IMR-90 (cell line): ENCODE measurements at regions not wholly inside any gene's neighbourhood (a gene's known extent, or its start where the extent isn't known, plus 50 kb on each side); places are given as distances from the start of the nearest gene placed in this dataset.

Experiments
- ATAC-seq: fragments of 200-7000 bp; cut with Tn5 transposase; 2 replicates; pipeline ENCODE4 v1.9.1; 2020; ENCODE audit warnings: low read depth, mild to moderate bottlenecking, moderate library complexity
- BruUV-seq: library from RNA; stranded (reverse); fragments of 400-500 nt; replicated peaks from 2 replicates; lab custom pipeline; 2021; lab: Mats Ljungman, UMichigan
- CTCF ChIA-PET: fragments of 300-600 bp; formaldehyde crosslinking; extraction: SDS; loops from one replicate; lab custom pipeline; 2021; ENCODE audit warnings: antibody characterized with exemption; lab: Yijun Ruan, JAX
- POLR2A ChIA-PET: fragments of 300-600 bp; sonication (Branson Sonifier 250); formaldehyde crosslinking; loops from one replicate; lab custom pipeline; 2022; ENCODE audit warnings: antibody characterized with exemption; ENCODE audit not compliant: unreplicated experiment; lab: Charles Lee
- DNase-seq: peaks from one replicate; pipeline ENCODE4 v3.0.0; 2013
- H2AFZ ChIP-seq: replicated peaks from 2 replicates; pipeline ENCODE3; 2013; ENCODE audit warnings: low read length, mild to moderate bottlenecking; ENCODE audit not compliant: poor library complexity
- H2AK5ac ChIP-seq: 2 replicates; pipeline ENCODE4 v1.6.1; 2013; ENCODE audit warnings: low read depth, low read length, inconsistent platforms
- H2AK9ac ChIP-seq: replicated peaks from 2 replicates; pipeline ENCODE3; 2013; ENCODE audit warnings: mild to moderate bottlenecking, low read depth, low read length, moderate library complexity; ENCODE audit not compliant: poor library complexity
- H2BK120ac ChIP-seq: 2 replicates; pipeline ENCODE4 v1.6.1; 2013; ENCODE audit warnings: low read depth, low read length, inconsistent platforms
- H2BK15ac ChIP-seq: 3 replicates; pipeline ENCODE4 v1.6.1; 2013; ENCODE audit warnings: low read depth, low read length, inconsistent platforms
- H2BK20ac ChIP-seq: 2 replicates; pipeline ENCODE4 v1.6.1; 2013; ENCODE audit warnings: low read depth, mild to moderate bottlenecking, inconsistent platforms, low read length, moderate library complexity
- H2BK5ac ChIP-seq: 2 replicates; pipeline ENCODE4 v1.6.1; 2013; ENCODE audit warnings: mild to moderate bottlenecking, low read depth, low read length, inconsistent platforms; ENCODE audit not compliant: poor library complexity, severe bottlenecking
- H3K14ac ChIP-seq: replicated peaks from 2 replicates; pipeline ENCODE4 v1.6.1; 2013; ENCODE audit warnings: low read depth, low read length, inconsistent platforms
- H3K18ac ChIP-seq: 2 replicates; pipeline ENCODE4 v1.6.1; 2013; ENCODE audit warnings: low read depth, low read length, control low read depth
- H3K23ac ChIP-seq: 2 replicates; pipeline ENCODE4 v1.6.1; 2013; ENCODE audit warnings: low read depth, low read length, inconsistent platforms
- H3K27ac ChIP-seq: 2 replicates; pipeline ENCODE4 v1.5.1; 2013; ENCODE audit warnings: mild to moderate bottlenecking, control low read depth, low read length; ENCODE audit not compliant: insufficient read depth
- H3K27me3 ChIP-seq: 2 replicates; pipeline ENCODE4 v1.6.1; 2013; ENCODE audit warnings: low read length; ENCODE audit not compliant: control insufficient read depth, insufficient read depth
- H3K36me3 ChIP-seq: 2 replicates; pipeline ENCODE4 v1.6.1; 2013; ENCODE audit warnings: low read length, mixed read lengths; ENCODE audit not compliant: control insufficient read depth, insufficient read depth
- H3K4ac ChIP-seq: 2 replicates; pipeline ENCODE4 v1.6.1; 2013; ENCODE audit warnings: low read depth, low read length, inconsistent platforms
- H3K4me1 ChIP-seq: 2 replicates; pipeline ENCODE4 v1.6.1; 2013; ENCODE audit warnings: low read length, mixed read lengths; ENCODE audit not compliant: control insufficient read depth, insufficient read depth
- H3K4me2 ChIP-seq: 2 replicates; pipeline ENCODE4 v1.6.1; 2013; ENCODE audit warnings: low read depth, mild to moderate bottlenecking, control low read depth, low read length, moderate library complexity
- H3K4me3 ChIP-seq: 2 replicates; pipeline ENCODE4 v1.5.1; 2013; ENCODE audit warnings: low read depth, mild to moderate bottlenecking, control low read depth, low read length, moderate library complexity; ENCODE audit not compliant: insufficient read depth
- H3K56ac ChIP-seq: 2 replicates; pipeline ENCODE4 v1.6.1; 2013; ENCODE audit warnings: low read length, inconsistent platforms; ENCODE audit not compliant: insufficient read depth; ENCODE audit errors: extremely low read depth
- H3K79me1 ChIP-seq, 2 experiments: 2 replicates each; pipeline ENCODE4 v1.6.1; 2013; ENCODE audit warnings: low read length in 2 of 2, inconsistent platforms in 1 of 2, low read depth in 1 of 2
- H3K9ac ChIP-seq: 2 replicates; pipeline ENCODE4 v1.6.1; 2013; ENCODE audit warnings: low read depth, low read length, control low read depth
- H3K9me1 ChIP-seq: 2 replicates; pipeline ENCODE4 v1.6.1; 2013; ENCODE audit warnings: low read length, inconsistent platforms; ENCODE audit not compliant: insufficient read depth
- H3K9me3 ChIP-seq: 2 replicates; pipeline ENCODE4 v1.6.1; 2013; ENCODE audit warnings: low read length; ENCODE audit not compliant: control insufficient read depth, insufficient read depth
- H4K20me1 ChIP-seq: 2 replicates; pipeline ENCODE4 v1.6.1; 2013; ENCODE audit warnings: low read length, inconsistent platforms; ENCODE audit not compliant: insufficient read depth
- H4K5ac ChIP-seq: 2 replicates; pipeline ENCODE4 v1.6.1; 2013; ENCODE audit warnings: mild to moderate bottlenecking, low read depth, low read length, control low read depth
- H4K8ac ChIP-seq, 2 experiments: 2 replicates each; pipeline ENCODE4 v1.6.1; 2013; ENCODE audit warnings: low read depth in 2 of 2, low read length in 2 of 2, control low read depth in 1 of 2, inconsistent platforms in 1 of 2
- H4K91ac ChIP-seq: 2 replicates; pipeline ENCODE4 v1.6.1; 2013; ENCODE audit warnings: low read depth, low read length, inconsistent platforms; ENCODE audit not compliant: insufficient read depth
- CEBPB ChIP-seq: IDR thresholded peaks from 2 replicates; pipeline ENCODE4 v1.6.1; 2012; ENCODE audit warnings: low read depth, low read length, improper control_type of control experiment
- FOS ChIP-seq: fragments of 150-350 bp; IDR thresholded peaks from 2 replicates; pipeline ENCODE4 v1.6.1; 2016; ENCODE audit warnings: low read depth, low read length
- POLR2A ChIP-seq: IDR thresholded peaks from 2 replicates; pipeline ENCODE4 v1.6.1; 2012; ENCODE audit warnings: mild to moderate bottlenecking, low read depth, low read length
- RAD21 ChIP-seq: IDR thresholded peaks from 2 replicates; pipeline ENCODE4 v1.6.1; 2012; ENCODE audit warnings: low read length, improper control_type of control experiment
- RCOR1 ChIP-seq: IDR thresholded peaks from 2 replicates; pipeline ENCODE4 v1.6.1; 2012; ENCODE audit warnings: mild to moderate bottlenecking, low read length, improper control_type of control experiment; ENCODE audit not compliant: insufficient replicate concordance
- RFX5 ChIP-seq: IDR thresholded peaks from 2 replicates; pipeline ENCODE4 v1.8.0; 2012; ENCODE audit warnings: low read depth, mild to moderate bottlenecking, low read length, moderate library complexity
- SMC3 ChIP-seq: fragments of 150-350 bp; IDR thresholded peaks from 2 replicates; pipeline ENCODE4 v1.6.1; 2016; ENCODE audit warnings: low read depth, mild to moderate bottlenecking, antibody characterized with exemption, low read length, moderate library complexity
- WGBS, 2 experiments: methylation state at CpG; one replicate each; pipeline versions ENCODE4 v1.1.5 to v1.1.7; 2013; ENCODE audit warnings: missing lambda C conversion rate in 2 of 2; ENCODE audit not compliant: insufficient read length in 1 of 2; ENCODE audit errors: extremely low coverage in 2 of 2; 5-methylcytosine and 5-hydroxymethylcytosine counted together
- dilution Hi-C: fragments of 300-500 bp; cut with HindIII; formaldehyde crosslinking; loops from one replicate; pipeline ENCODE4 v1.14.3; 2018; ENCODE audit warnings: low sequenced_read_pairs; ENCODE audit not compliant: unreplicated experiment
- in situ Hi-C: fragments of 300-500 bp; cut with MboI; formaldehyde crosslinking; loops from 3 replicates; pipeline ENCODE4 v1.14.3; 2019; ENCODE audit warnings: low sequenced_read_pairs, inconsistent platforms, mixed read lengths
- intact Hi-C: fragments of 100-400 bp; cut with micrococcal nuclease; formaldehyde crosslinking; loops from 2 replicates; pipeline ENCODE4 v1.10.0; 2022
- TF ChIP-seq, protein P1 (sequence below): fragments of 150-350 bp; IDR thresholded peaks from 2 replicates; pipeline ENCODE4 v1.6.1; 2017; ENCODE audit warnings: mild to moderate bottlenecking, antibody characterized with exemption, low read length, low read depth
- TF ChIP-seq, protein P2 (sequence below): fragments of 150-350 bp; IDR thresholded peaks from 2 replicates; pipeline ENCODE4 v1.6.1; 2016; ENCODE audit warnings: low read depth, mild to moderate bottlenecking, low read length, moderate library complexity, borderline replicate concordance

DNA sequence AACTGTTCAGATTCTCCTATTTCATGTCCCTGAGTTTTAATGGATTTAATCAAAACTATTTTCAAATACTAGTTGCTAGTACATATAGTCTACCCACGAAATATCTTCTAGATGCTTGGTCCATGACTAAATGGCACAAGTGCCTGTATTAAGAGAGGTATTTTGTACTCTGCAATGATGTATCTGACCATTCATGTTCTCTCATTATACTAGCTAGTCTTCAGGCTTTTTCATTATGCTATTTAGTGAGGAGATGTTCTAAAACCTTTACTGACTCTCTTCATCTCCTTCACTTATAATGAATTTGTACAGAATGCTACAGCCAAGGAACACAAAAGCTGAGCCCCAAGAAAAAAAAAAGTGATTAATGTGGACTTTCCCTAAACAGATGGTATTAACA, 222.5 kb downstream of the AHR start:
- peak overlapping the region; percentile 26; the same call in 1 of the 2 replicates for H3K27ac ChIP-seq
- no peaks in the 10 kb centered on the region for H3K79me1 ChIP-seq
- DNase-seq (peak; percentile 49), ATAC-seq (peak; percentile 56)
- no peak overlapping the region for H3K4me3 ChIP-seq
- H2BK20ac ChIP-seq = peak overlapping the region; percentile 8; the same call in 1 of the 2 replicates
- no peak overlapping the region for H3K9ac ChIP-seq
- H4K20me1 ChIP-seq = no peaks in the 10 kb centered on the region
- H3K4me1 ChIP-seq = peaks cover 6% of the 10 kb centered on the region
- H2AK5ac ChIP-seq = no peak overlapping the region
- dilution Hi-C loops (no loop called here), intact Hi-C loops (no loop called here), in situ Hi-C loops (no loop called here)
- no TSS peak for BruUV-seq
- peak overlapping the region; percentile 6; the same call in 1 of the 2 replicates for H4K5ac ChIP-seq
- no peaks in the 10 kb centered on the region for H3K9me3 ChIP-seq
- TF ChIP-seq RAD21 = no peak
- TF ChIP-seq POLR2A = no peak
- TF ChIP-seq, protein P1, sequence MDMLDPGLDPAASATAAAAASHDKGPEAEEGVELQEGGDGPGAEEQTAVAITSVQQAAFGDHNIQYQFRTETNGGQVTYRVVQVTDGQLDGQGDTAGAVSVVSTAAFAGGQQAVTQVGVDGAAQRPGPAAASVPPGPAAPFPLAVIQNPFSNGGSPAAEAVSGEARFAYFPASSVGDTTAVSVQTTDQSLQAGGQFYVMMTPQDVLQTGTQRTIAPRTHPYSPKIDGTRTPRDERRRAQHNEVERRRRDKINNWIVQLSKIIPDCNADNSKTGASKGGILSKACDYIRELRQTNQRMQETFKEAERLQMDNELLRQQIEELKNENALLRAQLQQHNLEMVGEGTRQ = no peak
- no peak for TF ChIP-seq RFX5
- TF ChIP-seq RCOR1 = no peak
- no peak for TF ChIP-seq CEBPB
- TF ChIP-seq FOS = no peak
- no peak for TF ChIP-seq SMC3
- TF ChIP-seq, protein P2, sequence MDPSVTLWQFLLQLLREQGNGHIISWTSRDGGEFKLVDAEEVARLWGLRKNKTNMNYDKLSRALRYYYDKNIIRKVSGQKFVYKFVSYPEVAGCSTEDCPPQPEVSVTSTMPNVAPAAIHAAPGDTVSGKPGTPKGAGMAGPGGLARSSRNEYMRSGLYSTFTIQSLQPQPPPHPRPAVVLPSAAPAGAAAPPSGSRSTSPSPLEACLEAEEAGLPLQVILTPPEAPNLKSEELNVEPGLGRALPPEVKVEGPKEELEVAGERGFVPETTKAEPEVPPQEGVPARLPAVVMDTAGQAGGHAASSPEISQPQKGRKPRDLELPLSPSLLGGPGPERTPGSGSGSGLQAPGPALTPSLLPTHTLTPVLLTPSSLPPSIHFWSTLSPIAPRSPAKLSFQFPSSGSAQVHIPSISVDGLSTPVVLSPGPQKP = no peak
- H4K91ac ChIP-seq = no peak overlapping the region; the same call in 1 of the 2 replicates
- H3K36me3 ChIP-seq = no peaks in the 10 kb centered on the region
- peak overlapping the region; percentile 30; the same call in 1 of the 2 replicates for H3K4me2 ChIP-seq
- peak overlapping the region; percentile 36; the same call in 1 of the 2 replicates for H3K18ac ChIP-seq
- H2BK15ac ChIP-seq = no peak overlapping the region
- no peaks in the 10 kb centered on the region for H3K27me3 ChIP-seq
- WGBS, 2 experiments = no CpG with 5 or more reads among the region's 1 CpG
- peak overlapping the region in 1 of 2 experiments; percentile 13; a peak in 1 of 4 replicates for H4K8ac ChIP-seq
- peak overlapping the region; percentile 61 for H2BK5ac ChIP-seq
- no peak overlapping the region for H2AK9ac ChIP-seq
- H2AFZ ChIP-seq = no peak overlapping the region
- peaks cover 3% of the 10 kb centered on the region; the same call in 1 of the 2 replicates for H3K9me1 ChIP-seq
- H3K4ac ChIP-seq = peak overlapping the region; percentile 1; the same call in 1 of the 2 replicates
- peak overlapping the region; percentile 19 for H3K56ac ChIP-seq
- POLR2A ChIA-PET = interaction anchor here (0.7 kb wide), 1 partner anchor 9 kb away, joined by 3 read pairs; no protein-coding TSS in a partner anchor
- no peak overlapping the region for H3K23ac ChIP-seq
- CTCF ChIA-PET = interaction anchor here (0.6 kb wide), 3 partner anchors 40 to 361 kb away, joined by 9 to 11 read pairs (median 9); no protein-coding TSS in a partner anchor
- peak overlapping the region; percentile 32; the same call in 1 of the 2 replicates for H2BK120ac ChIP-seq
- 0 out of 2 replicates have a peak overlapping the region, but pooled peaks have one; percentile 11 for H3K14ac ChIP-seq
